ENCODE measurements at regions not wholly inside any gene's neighbourhood (a gene's known extent, or its start where the extent isn't known, plus 50 kb on each side); places are given as distances from the start of the nearest gene placed in this dataset.

DNA sequence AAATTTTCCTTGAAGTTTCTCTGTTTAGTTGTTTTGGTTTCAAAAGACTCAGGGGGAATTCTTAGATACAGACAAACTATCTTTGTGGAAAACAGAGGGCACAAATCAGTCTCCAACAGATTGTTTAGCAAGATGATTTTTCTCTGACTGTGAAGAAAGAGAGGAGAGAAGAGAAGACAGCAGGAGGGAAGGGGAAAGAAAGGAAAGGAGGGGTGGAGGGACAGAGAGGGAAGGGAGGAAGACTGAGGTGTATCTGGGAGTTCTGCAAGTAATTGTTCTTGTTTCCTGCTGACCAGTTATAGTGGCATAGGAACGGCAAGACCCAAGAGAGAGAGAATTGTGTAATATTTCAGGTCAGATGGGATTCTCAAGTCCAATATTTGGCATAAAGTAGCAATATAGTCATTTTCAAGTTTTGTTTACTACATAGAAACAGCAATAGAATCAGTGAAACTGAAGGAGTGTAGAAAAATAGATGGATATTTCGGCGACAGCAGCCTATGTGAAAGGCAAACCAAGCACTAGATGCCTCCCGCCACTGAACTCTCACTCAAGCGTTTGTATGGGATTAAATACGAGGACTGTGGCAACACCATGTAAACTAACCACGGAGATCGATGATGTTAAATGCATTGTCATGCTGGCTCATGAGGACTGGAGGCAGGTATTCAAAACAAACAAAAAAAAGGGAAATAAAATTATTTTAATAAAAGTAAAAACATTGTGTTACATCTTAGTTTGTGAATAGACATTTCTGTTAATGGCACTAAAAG, 342.5 kb downstream of the SLC16A7 start:
- Histone ChIP-seq H3K4me3 (replicated peaks; ENCODE audit: insufficient read depth, low read length) (no peak overlapping the region), H3K27ac (replicated peaks) (no peak overlapping the region), H3K27me3 (ENCODE audit: insufficient read depth, poor library complexity, severe bottlenecking) (no peaks in the 10 kb centered on the region)
- no peak for DNase-seq (ENCODE audit: low read depth in 1 of 2, low spot score in 1 of 2)
- TF ChIP-seq, protein P1, sequence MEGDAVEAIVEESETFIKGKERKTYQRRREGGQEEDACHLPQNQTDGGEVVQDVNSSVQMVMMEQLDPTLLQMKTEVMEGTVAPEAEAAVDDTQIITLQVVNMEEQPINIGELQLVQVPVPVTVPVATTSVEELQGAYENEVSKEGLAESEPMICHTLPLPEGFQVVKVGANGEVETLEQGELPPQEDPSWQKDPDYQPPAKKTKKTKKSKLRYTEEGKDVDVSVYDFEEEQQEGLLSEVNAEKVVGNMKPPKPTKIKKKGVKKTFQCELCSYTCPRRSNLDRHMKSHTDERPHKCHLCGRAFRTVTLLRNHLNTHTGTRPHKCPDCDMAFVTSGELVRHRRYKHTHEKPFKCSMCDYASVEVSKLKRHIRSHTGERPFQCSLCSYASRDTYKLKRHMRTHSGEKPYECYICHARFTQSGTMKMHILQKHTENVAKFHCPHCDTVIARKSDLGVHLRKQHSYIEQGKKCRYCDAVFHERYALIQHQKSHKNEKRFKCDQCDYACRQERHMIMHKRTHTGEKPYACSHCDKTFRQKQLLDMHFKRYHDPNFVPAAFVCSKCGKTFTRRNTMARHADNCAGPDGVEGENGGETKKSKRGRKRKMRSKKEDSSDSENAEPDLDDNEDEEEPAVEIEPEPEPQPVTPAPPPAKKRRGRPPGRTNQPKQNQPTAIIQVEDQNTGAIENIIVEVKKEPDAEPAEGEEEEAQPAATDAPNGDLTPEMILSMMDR (IDR thresholded peaks at IDR 0.05; ENCODE audit: insufficient read depth, low read length) = no peak
- TF ChIP-seq, protein P2, sequence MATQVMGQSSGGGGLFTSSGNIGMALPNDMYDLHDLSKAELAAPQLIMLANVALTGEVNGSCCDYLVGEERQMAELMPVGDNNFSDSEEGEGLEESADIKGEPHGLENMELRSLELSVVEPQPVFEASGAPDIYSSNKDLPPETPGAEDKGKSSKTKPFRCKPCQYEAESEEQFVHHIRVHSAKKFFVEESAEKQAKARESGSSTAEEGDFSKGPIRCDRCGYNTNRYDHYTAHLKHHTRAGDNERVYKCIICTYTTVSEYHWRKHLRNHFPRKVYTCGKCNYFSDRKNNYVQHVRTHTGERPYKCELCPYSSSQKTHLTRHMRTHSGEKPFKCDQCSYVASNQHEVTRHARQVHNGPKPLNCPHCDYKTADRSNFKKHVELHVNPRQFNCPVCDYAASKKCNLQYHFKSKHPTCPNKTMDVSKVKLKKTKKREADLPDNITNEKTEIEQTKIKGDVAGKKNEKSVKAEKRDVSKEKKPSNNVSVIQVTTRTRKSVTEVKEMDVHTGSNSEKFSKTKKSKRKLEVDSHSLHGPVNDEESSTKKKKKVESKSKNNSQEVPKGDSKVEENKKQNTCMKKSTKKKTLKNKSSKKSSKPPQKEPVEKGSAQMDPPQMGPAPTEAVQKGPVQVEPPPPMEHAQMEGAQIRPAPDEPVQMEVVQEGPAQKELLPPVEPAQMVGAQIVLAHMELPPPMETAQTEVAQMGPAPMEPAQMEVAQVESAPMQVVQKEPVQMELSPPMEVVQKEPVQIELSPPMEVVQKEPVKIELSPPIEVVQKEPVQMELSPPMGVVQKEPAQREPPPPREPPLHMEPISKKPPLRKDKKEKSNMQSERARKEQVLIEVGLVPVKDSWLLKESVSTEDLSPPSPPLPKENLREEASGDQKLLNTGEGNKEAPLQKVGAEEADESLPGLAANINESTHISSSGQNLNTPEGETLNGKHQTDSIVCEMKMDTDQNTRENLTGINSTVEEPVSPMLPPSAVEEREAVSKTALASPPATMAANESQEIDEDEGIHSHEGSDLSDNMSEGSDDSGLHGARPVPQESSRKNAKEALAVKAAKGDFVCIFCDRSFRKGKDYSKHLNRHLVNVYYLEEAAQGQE (IDR thresholded peaks at IDR 0.05; ENCODE audit: insufficient replicate concordance, low read depth) = no peak
- no peak for TF ChIP-seq POLR2AphosphoS5 (IDR thresholded peaks at IDR 0.05; ENCODE audit: low read depth)
- no peak for TF ChIP-seq SPI1 (IDR thresholded peaks at IDR 0.05; ENCODE audit: borderline replicate concordance, low read depth)
- TF ChIP-seq GABPA (IDR thresholded peaks at IDR 0.05; ENCODE audit: low read depth) = no peak

DNA sequence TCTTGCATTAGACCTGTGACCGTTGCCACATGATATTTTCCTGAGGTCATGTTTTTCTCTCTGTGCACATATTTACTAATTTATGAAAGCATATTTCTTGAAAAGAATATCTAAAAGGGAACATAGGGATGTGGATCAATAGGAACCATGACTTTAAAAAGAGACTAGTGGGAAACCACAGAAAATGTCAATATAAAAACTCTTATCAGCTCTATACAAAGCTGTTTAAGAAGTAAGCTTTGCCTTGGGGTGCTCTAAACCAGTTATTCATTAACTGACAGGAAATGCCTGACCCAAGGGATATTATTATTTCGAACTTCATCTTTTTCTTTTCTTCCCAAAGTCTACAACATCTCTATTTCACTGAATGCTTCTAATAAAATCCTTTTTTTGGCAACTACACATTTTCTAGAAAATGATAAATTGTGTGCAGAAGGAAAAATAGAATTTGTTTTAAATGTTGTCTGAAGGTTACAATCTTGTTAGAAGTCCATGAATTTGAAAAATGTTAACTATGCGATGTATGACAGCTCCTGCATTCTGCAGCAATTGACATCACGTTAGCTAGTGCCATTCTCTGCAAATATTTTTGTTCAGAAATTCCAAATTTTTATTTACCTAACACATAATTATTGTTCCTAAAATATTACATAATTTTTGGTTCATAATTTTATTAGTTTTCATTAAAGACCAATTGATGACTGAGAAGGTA, 345.0 kb downstream of the SLC16A7 start:
- DNase-seq (ENCODE audit: low read depth in 1 of 2, low spot score in 1 of 2) = no peak
- Histone ChIP-seq H3K27ac (replicated peaks) (no peak overlapping the region), H3K4me3 (replicated peaks; ENCODE audit: insufficient read depth, low read length) (no peak overlapping the region), H3K27me3 (ENCODE audit: insufficient read depth, poor library complexity, severe bottlenecking) (no peaks in the 10 kb centered on the region)
- TF ChIP-seq GABPA (IDR thresholded peaks at IDR 0.05; ENCODE audit: low read depth) = no peak
- TF ChIP-seq POLR2AphosphoS5 (IDR thresholded peaks at IDR 0.05; ENCODE audit: low read depth) = no peak
- no peak for TF ChIP-seq SPI1 (IDR thresholded peaks at IDR 0.05; ENCODE audit: borderline replicate concordance, low read depth)
- TF ChIP-seq, protein P2 (IDR thresholded peaks at IDR 0.05; ENCODE audit: insufficient replicate concordance, low read depth) = no peak
- TF ChIP-seq, protein P1 (IDR thresholded peaks at IDR 0.05; ENCODE audit: insufficient read depth, low read length) = no peak

GRCh38 chr12:59941461-59941860, 345.6 kb downstream of the SLC16A7 start:
- no peak overlapping the region for H3K27ac ChIP-seq (replicated peaks)
- H3K27me3 ChIP-seq (ENCODE audit: insufficient read depth, poor library complexity, severe bottlenecking) = no peaks in the 10 kb centered on the region
- no peak overlapping the region for H3K4me3 ChIP-seq (replicated peaks; ENCODE audit: insufficient read depth, low read length)
- DNase-seq (ENCODE audit: low read depth in 1 of 2, low spot score in 1 of 2) = no peak
- TF ChIP-seq, protein P2 (IDR thresholded peaks at IDR 0.05; ENCODE audit: insufficient replicate concordance, low read depth) = no peak
- no peak for TF ChIP-seq GABPA (IDR thresholded peaks at IDR 0.05; ENCODE audit: low read depth)
- TF ChIP-seq POLR2AphosphoS5 (IDR thresholded peaks at IDR 0.05; ENCODE audit: low read depth) = no peak
- TF ChIP-seq, protein P1 (IDR thresholded peaks at IDR 0.05; ENCODE audit: insufficient read depth, low read length) = no peak
